ENCODE measurements at regions not wholly inside any gene's neighbourhood (a gene's known extent, or its start where the extent isn't known, plus 50 kb on each side); places are given as distances from the start of the nearest gene placed in this dataset.

GRCh38 chr1:201646411-201647022, 107.6 kb downstream of the NAV1 start:
- TF ChIP-seq CTCF (IDR thresholded peaks at IDR 0.05), result no peak
- peaks cover 82% of the 10 kb centered on the region for H3K27me3 Mint-ChIP-seq (ENCODE audit: low read depth, poor library complexity)
- no peaks in the 10 kb centered on the region for H3K36me3 Mint-ChIP-seq (ENCODE audit: low read depth)
- peak overlapping the region; percentile 23 for H3K4me3 Mint-ChIP-seq
- no peak for DNase-seq
- no peak overlapping the region for H3K27ac Mint-ChIP-seq
- H3K9me3 Mint-ChIP-seq, result no peaks in the 10 kb centered on the region
- peaks cover 36% of the 10 kb centered on the region for H3K4me1 Mint-ChIP-seq

GRCh38 chr1:201647094-201647493, 108.2 kb downstream of the NAV1 start:
- TF ChIP-seq CTCF (IDR thresholded peaks at IDR 0.05), result no peak
- H3K9me3 Mint-ChIP-seq, result no peaks in the 10 kb centered on the region
- H3K27me3 Mint-ChIP-seq (ENCODE audit: low read depth, poor library complexity), result peaks cover 82% of the 10 kb centered on the region
- no peak overlapping the region for H3K27ac Mint-ChIP-seq
- H3K4me3 Mint-ChIP-seq, result peak overlapping the region; percentile 82
- peaks cover 42% of the 10 kb centered on the region for H3K4me1 Mint-ChIP-seq
- DNase-seq, result no peak
- H3K36me3 Mint-ChIP-seq (ENCODE audit: low read depth), result no peaks in the 10 kb centered on the region

DNA sequence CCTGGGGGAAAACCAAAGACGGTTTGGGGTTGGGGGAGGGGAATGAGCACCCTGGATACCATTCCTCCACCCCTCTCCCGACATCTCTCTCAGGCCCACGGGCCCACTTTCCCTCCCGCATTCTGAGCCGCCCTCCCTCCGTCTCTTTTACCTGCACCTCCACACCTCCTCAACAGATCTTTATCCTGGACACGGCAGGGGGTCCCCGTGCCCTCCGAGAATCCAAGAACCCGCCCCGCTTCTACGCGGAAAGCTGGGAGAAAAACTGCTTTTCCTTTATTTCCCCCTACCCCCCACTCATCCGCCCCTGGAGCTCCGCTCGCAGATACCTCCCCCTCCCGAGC, 108.8 kb downstream of the NAV1 start:
- Mint-ChIP-seq H3K9me3 (no peaks in the 10 kb centered on the region), H3K36me3 (ENCODE audit: low read depth) (no peaks in the 10 kb centered on the region), H3K27ac (no peak overlapping the region), H3K4me3 (peak overlapping the region; percentile 82), H3K27me3 (ENCODE audit: low read depth, poor library complexity) (peaks cover 77% of the 10 kb centered on the region), H3K4me1 (peaks cover 48% of the 10 kb centered on the region)
- no peak for DNase-seq
- no peak for TF ChIP-seq CTCF (IDR thresholded peaks at IDR 0.05)

- Mint-ChIP-seq H3K4me1 (peaks cover 54% of the 10 kb centered on the region), H3K27me3 (ENCODE audit: low read depth, poor library complexity) (peaks cover 76% of the 10 kb centered on the region), H3K4me3 (peak overlapping the region; percentile 82), H3K9me3 (no peaks in the 10 kb centered on the region), H3K27ac (no peak overlapping the region), H3K36me3 (ENCODE audit: low read depth) (no peaks in the 10 kb centered on the region)
- DNase-seq, result peak; percentile 70
- no peak for TF ChIP-seq CTCF (IDR thresholded peaks at IDR 0.05)
Measured at GRCh38 chr1:201648066-201648906, 109.4 kb downstream of the NAV1 start.

GRCh38 chr1:201648907-201649721, 110.2 kb downstream of the NAV1 start:
- peaks cover 62% of the 10 kb centered on the region for H3K4me1 Mint-ChIP-seq
- DNase-seq, result peak; percentile 44
- no peaks in the 10 kb centered on the region for H3K36me3 Mint-ChIP-seq (ENCODE audit: low read depth)
- H3K27ac Mint-ChIP-seq, result no peak overlapping the region
- peaks cover 68% of the 10 kb centered on the region for H3K27me3 Mint-ChIP-seq (ENCODE audit: low read depth, poor library complexity)
- no peak for TF ChIP-seq CTCF (IDR thresholded peaks at IDR 0.05)
- no peaks in the 10 kb centered on the region for H3K9me3 Mint-ChIP-seq
- H3K4me3 Mint-ChIP-seq, result peak overlapping the region; percentile 85

All from nephron progenitor cell (in vitro differentiated cells).